OCI-LY3 (cell line): ENCODE measurements at regions not wholly inside any gene's neighbourhood (a gene's known extent, or its start where the extent isn't known, plus 50 kb on each side); places are given as distances from the start of the nearest gene placed in this dataset.

Source experiments
- EZH2phosphoT487 ChIP-seq: fragments of 200-600 bp; shearing (Covaris generic); IDR thresholded peaks from 2 replicates; pipeline ENCODE4 v1.6.1; 2018; ENCODE audit warnings: antibody characterized with exemption, mixed run types, low read depth
- TF ChIP-seq, protein P1 (sequence below): fragments of 200-600, 300-600 bp; sonication (generic); IDR thresholded peaks from 2 replicates; pipeline ENCODE4 v1.5.1; 2014; ENCODE audit warnings: antibody characterized with exemption, low read length, low read depth

DNA sequence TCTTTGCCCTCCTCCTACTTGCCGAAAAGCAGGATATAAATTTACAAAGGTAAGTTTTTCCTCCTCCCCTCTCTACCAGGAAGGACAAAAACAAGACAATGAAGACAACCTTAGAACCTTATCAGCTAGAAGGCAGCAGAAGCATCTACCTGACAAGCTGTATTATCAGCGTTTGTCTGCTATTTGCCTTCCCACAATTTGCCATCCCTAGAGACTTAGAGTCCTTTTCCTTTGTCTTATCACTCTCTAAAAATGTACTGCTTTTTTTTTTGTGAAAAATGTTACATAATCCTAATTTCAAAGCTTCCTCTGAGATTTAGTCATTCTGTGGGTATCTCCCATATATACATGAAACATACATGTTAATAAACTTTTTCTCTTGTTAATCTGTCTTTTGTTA, 176.9 kb upstream of the PROK2 start:
- TF ChIP-seq, protein P1, sequence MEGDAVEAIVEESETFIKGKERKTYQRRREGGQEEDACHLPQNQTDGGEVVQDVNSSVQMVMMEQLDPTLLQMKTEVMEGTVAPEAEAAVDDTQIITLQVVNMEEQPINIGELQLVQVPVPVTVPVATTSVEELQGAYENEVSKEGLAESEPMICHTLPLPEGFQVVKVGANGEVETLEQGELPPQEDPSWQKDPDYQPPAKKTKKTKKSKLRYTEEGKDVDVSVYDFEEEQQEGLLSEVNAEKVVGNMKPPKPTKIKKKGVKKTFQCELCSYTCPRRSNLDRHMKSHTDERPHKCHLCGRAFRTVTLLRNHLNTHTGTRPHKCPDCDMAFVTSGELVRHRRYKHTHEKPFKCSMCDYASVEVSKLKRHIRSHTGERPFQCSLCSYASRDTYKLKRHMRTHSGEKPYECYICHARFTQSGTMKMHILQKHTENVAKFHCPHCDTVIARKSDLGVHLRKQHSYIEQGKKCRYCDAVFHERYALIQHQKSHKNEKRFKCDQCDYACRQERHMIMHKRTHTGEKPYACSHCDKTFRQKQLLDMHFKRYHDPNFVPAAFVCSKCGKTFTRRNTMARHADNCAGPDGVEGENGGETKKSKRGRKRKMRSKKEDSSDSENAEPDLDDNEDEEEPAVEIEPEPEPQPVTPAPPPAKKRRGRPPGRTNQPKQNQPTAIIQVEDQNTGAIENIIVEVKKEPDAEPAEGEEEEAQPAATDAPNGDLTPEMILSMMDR, result no peak
- no peak for TF ChIP-seq EZH2phosphoT487
